ENCODE measurements at regions not wholly inside any gene's neighbourhood (a gene's known extent, or its start where the extent isn't known, plus 50 kb on each side); places are given as distances from the start of the nearest gene placed in this dataset.
"Not testable (repeated sequence)": the region's sequence is repeated elsewhere in the genome, so short reads cannot be mapped to it uniquely, and the experiment has no call there.

- not testable (repeated sequence) for DNase-seq (ENCODE audit: low read depth, low spot score); H3K36me3 ChIP-seq (ENCODE audit: insufficient read depth, insufficient read length, low read length); H3K9me3 ChIP-seq (ENCODE audit: insufficient read depth, low read length); H3K4me1 ChIP-seq (ENCODE audit: insufficient read depth, insufficient read length); H3K4me3 ChIP-seq (ENCODE audit: insufficient read length, low read depth); H3K9ac ChIP-seq (ENCODE audit: insufficient read length, low read depth); H3K27me3 ChIP-seq (ENCODE audit: insufficient read depth, insufficient read length)
Measured at GRCh38 chr2:89245478-89245877, 554.0 kb downstream of the RPIA start.

GRCh38 chr2:89246027-89246426 is 554.6 kb downstream of the RPIA start:
- H3K36me3 ChIP-seq (ENCODE audit: insufficient read depth, insufficient read length, low read length); H3K27me3 ChIP-seq (ENCODE audit: insufficient read depth, insufficient read length); H3K4me1 ChIP-seq (ENCODE audit: insufficient read depth, insufficient read length); DNase-seq (ENCODE audit: low read depth, low spot score); H3K9ac ChIP-seq (ENCODE audit: insufficient read length, low read depth); H3K4me3 ChIP-seq (ENCODE audit: insufficient read length, low read depth); H3K9me3 ChIP-seq (ENCODE audit: insufficient read depth, low read length): not testable (repeated sequence)

- H3K27me3 ChIP-seq (ENCODE audit: insufficient read depth, insufficient read length); H3K9ac ChIP-seq (ENCODE audit: insufficient read length, low read depth); H3K4me1 ChIP-seq (ENCODE audit: insufficient read depth, insufficient read length); H3K36me3 ChIP-seq (ENCODE audit: insufficient read depth, insufficient read length, low read length); H3K9me3 ChIP-seq (ENCODE audit: insufficient read depth, low read length); DNase-seq (ENCODE audit: low read depth, low spot score); H3K4me3 ChIP-seq (ENCODE audit: insufficient read length, low read depth): not testable (repeated sequence)
Measured at GRCh38 chr2:89246620-89247019, 555.1 kb downstream of the RPIA start.

- H3K36me3 ChIP-seq (ENCODE audit: insufficient read depth, insufficient read length, low read length); H3K27me3 ChIP-seq (ENCODE audit: insufficient read depth, insufficient read length); H3K4me1 ChIP-seq (ENCODE audit: insufficient read depth, insufficient read length); H3K9me3 ChIP-seq (ENCODE audit: insufficient read depth, low read length); H3K9ac ChIP-seq (ENCODE audit: insufficient read length, low read depth); DNase-seq (ENCODE audit: low read depth, low spot score); H3K4me3 ChIP-seq (ENCODE audit: insufficient read length, low read depth): not testable (repeated sequence)
Measured at GRCh38 chr2:89255013-89255412, 563.5 kb downstream of the RPIA start.

- not testable (repeated sequence) for DNase-seq (ENCODE audit: low read depth, low spot score); H3K4me3 ChIP-seq (ENCODE audit: insufficient read length, low read depth); H3K9me3 ChIP-seq (ENCODE audit: insufficient read depth, low read length); H3K36me3 ChIP-seq (ENCODE audit: insufficient read depth, insufficient read length, low read length); H3K4me1 ChIP-seq (ENCODE audit: insufficient read depth, insufficient read length); H3K9ac ChIP-seq (ENCODE audit: insufficient read length, low read depth); H3K27me3 ChIP-seq (ENCODE audit: insufficient read depth, insufficient read length)
Measured at GRCh38 chr2:89273443-89273842, 582.0 kb downstream of the RPIA start.

DNA sequence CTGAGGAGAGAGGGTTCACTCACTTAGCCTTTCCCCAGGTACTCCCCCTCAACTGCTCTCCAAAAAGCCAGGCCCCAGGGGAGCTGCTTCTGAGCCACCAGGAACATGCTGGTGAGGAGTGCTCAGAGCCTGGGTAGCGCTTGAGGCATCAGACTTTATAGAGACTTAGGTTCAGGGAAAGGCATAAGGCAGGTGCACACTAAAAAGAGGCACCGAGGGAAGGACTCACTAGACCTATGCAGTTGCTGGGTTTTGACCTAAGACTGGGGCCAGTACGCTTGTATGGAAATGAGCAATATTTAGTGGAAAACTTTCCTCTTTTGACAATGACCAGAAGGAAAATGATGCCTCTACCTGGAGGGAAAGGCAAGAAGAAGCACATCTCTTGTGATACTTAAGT is 589.1 kb downstream of the RPIA start:
- H3K4me1 ChIP-seq (ENCODE audit: insufficient read depth, insufficient read length); H3K4me3 ChIP-seq (ENCODE audit: insufficient read length, low read depth); H3K36me3 ChIP-seq (ENCODE audit: insufficient read depth, insufficient read length, low read length); H3K9me3 ChIP-seq (ENCODE audit: insufficient read depth, low read length); DNase-seq (ENCODE audit: low read depth, low spot score); H3K27me3 ChIP-seq (ENCODE audit: insufficient read depth, insufficient read length); H3K9ac ChIP-seq (ENCODE audit: insufficient read length, low read depth): not testable (repeated sequence)

- not testable (repeated sequence) for H3K27me3 ChIP-seq (ENCODE audit: insufficient read depth, insufficient read length); DNase-seq (ENCODE audit: low read depth, low spot score); H3K4me3 ChIP-seq (ENCODE audit: insufficient read length, low read depth); H3K9me3 ChIP-seq (ENCODE audit: insufficient read depth, low read length); H3K36me3 ChIP-seq (ENCODE audit: insufficient read depth, insufficient read length, low read length); H3K9ac ChIP-seq (ENCODE audit: insufficient read length, low read depth); H3K4me1 ChIP-seq (ENCODE audit: insufficient read depth, insufficient read length)
Measured at GRCh38 chr2:89286448-89287080, 595.1 kb downstream of the RPIA start.

- not testable (repeated sequence) for H3K9me3 ChIP-seq (ENCODE audit: insufficient read depth, low read length); DNase-seq (ENCODE audit: low read depth, low spot score); H3K4me1 ChIP-seq (ENCODE audit: insufficient read depth, insufficient read length); H3K27me3 ChIP-seq (ENCODE audit: insufficient read depth, insufficient read length); H3K36me3 ChIP-seq (ENCODE audit: insufficient read depth, insufficient read length, low read length); H3K4me3 ChIP-seq (ENCODE audit: insufficient read length, low read depth); H3K9ac ChIP-seq (ENCODE audit: insufficient read length, low read depth)
Measured at GRCh38 chr2:89287084-89287483, 595.6 kb downstream of the RPIA start.

GRCh38 chr2:89291717-89292298 is 600.3 kb downstream of the RPIA start:
- not testable (repeated sequence) for H3K36me3 ChIP-seq (ENCODE audit: insufficient read depth, insufficient read length, low read length); H3K27me3 ChIP-seq (ENCODE audit: insufficient read depth, insufficient read length); H3K9ac ChIP-seq (ENCODE audit: insufficient read length, low read depth); H3K9me3 ChIP-seq (ENCODE audit: insufficient read depth, low read length); H3K4me3 ChIP-seq (ENCODE audit: insufficient read length, low read depth); DNase-seq (ENCODE audit: low read depth, low spot score); H3K4me1 ChIP-seq (ENCODE audit: insufficient read depth, insufficient read length)

DNA sequence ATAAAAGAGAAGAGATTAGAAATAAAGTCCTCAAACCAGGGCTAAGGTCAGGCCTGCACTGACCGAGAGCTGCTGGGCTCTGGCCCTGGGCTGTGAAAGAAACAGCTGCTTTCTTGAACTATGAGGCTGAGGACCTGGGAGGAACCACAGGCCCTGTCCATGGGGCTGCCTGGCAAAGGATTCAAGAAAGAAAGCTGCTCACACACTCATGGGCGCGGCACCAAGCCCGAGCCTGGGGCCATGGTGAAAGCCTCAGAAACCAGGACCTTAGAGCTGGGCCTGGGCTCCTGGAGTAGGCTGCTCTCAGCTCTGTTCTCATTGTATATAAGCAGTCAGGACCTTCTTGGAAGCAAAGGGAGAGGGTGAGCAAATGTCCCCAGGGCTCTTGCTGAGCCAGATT is 601.9 kb downstream of the RPIA start:
- H3K27me3 ChIP-seq (ENCODE audit: insufficient read depth, insufficient read length); H3K36me3 ChIP-seq (ENCODE audit: insufficient read depth, insufficient read length, low read length); H3K4me1 ChIP-seq (ENCODE audit: insufficient read depth, insufficient read length); H3K9me3 ChIP-seq (ENCODE audit: insufficient read depth, low read length); DNase-seq (ENCODE audit: low read depth, low spot score); H3K9ac ChIP-seq (ENCODE audit: insufficient read length, low read depth); H3K4me3 ChIP-seq (ENCODE audit: insufficient read length, low read depth): not testable (repeated sequence)

- not testable (repeated sequence) for H3K4me1 ChIP-seq (ENCODE audit: insufficient read depth, insufficient read length); H3K36me3 ChIP-seq (ENCODE audit: insufficient read depth, insufficient read length, low read length); H3K4me3 ChIP-seq (ENCODE audit: insufficient read length, low read depth); H3K9me3 ChIP-seq (ENCODE audit: insufficient read depth, low read length); H3K9ac ChIP-seq (ENCODE audit: insufficient read length, low read depth); H3K27me3 ChIP-seq (ENCODE audit: insufficient read depth, insufficient read length); DNase-seq (ENCODE audit: low read depth, low spot score)
Measured at GRCh38 chr2:89294335-89294734, 602.9 kb downstream of the RPIA start.

DNA sequence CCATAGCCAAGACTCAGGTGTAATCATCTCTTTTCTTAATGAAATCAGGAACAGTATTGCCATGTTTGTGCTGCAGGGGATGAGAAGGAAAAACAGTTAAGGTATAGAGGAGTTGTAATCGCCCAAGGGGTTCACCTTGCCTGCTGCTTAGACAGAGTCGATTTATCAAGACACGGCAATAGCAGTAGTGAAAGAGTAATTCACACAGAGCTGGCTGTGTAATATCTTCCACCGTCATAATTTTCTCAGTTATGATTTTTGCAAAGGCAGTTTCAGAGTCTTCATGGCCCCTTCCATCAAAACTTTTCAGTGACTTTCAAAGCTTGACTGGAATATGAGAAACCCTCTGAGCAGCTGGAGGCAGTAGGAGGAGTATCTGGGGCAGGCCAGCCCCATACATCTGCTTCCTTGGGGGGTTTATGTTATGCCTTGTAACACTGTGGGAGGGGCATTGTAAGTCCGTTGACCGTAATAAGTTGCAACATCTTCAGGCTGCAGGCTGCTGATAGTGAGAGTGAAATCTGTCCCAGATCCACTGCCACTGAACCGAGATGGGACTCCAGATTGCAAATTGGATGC is 605.4 kb downstream of the RPIA start:
- H3K4me3 ChIP-seq (ENCODE audit: insufficient read length, low read depth) = not testable (repeated sequence)

More for the DNA sequence above, 605.4 kb downstream of the RPIA start:
- not testable (repeated sequence) for H3K36me3 ChIP-seq (ENCODE audit: insufficient read depth, insufficient read length, low read length); H3K9me3 ChIP-seq (ENCODE audit: insufficient read depth, low read length); H3K9ac ChIP-seq (ENCODE audit: insufficient read length, low read depth); H3K4me1 ChIP-seq (ENCODE audit: insufficient read depth, insufficient read length); DNase-seq (ENCODE audit: low read depth, low spot score); H3K27me3 ChIP-seq (ENCODE audit: insufficient read depth, insufficient read length)

Measured in NT2/D1 (cell line).